CD4-positive, alpha-beta T cell treated with Interferon alpha-2 for 1 hour (primary cell): ENCODE measurements at regions not wholly inside any gene's neighbourhood (a gene's known extent, or its start where the extent isn't known, plus 50 kb on each side); places are given as distances from the start of the nearest gene placed in this dataset.
"Not testable (repeated sequence)": the region's sequence is repeated elsewhere in the genome, so short reads cannot be mapped to it uniquely, and the experiment has no call there.

Source experiments
- DNase-seq, 2 donors: peaks; one replicate each; pipeline ENCODE4 v3.0.0-alpha.2; 2020 to 2022

DNA sequence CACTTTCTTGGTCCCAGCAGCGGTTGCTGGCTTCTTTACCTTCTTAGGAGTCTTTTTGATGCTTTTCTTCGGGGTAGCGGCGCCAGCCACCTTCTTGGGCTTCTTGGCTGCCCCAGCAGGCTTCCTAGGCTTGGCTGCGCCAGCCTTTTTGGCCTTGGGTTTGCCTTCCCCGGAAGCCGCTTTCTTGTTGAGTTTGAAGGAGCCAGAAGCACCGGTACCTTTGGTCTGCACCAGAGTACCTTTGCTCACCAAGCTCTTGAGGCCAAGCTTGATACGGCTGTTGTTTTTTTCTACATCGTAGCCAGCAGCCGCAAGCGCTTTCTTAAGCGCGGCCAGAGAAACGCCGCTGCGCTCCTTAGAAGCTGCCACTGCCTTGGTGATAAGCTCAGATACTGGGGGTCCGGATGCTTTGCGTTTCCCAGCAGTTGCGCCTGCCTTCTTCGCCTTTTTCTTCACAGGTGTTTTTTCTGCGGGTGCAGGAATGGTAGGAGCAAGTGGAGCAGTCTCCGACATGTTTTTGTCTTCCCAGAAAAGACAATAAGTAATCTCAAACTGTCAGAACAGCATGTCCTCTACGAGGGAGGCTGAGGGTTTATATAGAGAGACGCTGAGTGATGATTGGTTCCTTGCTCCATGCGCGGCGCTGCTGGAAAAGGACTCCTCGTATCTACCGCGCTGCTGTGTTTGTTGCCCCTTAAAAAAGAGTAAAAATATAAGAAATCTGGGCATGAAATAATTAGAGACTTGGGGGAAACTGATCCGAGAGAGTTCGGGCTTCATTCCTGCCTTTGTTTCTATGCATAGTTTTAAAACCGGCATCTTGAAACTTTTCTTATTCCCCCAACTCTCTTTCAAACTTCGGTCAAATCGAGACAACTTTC, 130.3 kb upstream of the BTN3A2 start:
- peak; percentile 83 to 92 for DNase-seq

DNA sequence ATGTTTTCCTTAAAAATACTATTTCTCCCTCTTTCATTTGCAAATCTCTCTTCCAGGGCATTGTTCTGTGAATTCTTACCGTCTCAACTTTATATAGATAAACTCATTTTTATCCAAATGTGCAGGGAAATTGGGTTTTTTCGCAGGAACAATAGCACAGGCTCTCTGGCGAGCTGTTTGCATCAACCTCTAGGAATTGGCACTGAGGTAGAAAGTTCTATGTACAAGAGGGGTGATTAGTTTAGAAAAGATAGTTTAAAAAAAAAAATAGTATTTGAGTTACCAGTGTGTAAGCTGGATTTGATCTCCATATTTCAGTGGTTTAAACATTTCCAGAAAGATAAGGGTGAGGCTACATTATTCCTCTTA, 129.7 kb upstream of the BTN3A2 start:
- DNase-seq = no peak

DNA sequence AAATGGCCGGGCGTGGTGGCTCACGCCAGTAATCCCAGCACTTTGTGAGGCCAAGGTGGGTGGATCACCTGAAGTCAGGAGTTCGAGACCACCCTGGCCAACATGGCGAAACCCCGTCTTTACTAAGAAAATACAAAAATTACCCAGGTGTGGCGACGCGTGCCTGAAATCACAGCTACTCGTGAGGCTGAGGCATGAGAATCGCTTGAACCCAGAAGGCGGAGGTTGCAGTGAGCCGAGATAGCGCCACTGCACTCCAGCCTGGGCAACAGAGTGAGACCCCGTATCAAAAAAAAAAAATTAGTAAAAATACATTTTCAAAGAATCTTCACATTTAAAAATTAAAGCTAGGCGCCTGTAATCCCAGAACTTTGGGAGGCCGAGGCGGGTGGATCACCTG, 125.6 kb upstream of the BTN3A2 start:
- not testable (repeated sequence) for DNase-seq

DNA sequence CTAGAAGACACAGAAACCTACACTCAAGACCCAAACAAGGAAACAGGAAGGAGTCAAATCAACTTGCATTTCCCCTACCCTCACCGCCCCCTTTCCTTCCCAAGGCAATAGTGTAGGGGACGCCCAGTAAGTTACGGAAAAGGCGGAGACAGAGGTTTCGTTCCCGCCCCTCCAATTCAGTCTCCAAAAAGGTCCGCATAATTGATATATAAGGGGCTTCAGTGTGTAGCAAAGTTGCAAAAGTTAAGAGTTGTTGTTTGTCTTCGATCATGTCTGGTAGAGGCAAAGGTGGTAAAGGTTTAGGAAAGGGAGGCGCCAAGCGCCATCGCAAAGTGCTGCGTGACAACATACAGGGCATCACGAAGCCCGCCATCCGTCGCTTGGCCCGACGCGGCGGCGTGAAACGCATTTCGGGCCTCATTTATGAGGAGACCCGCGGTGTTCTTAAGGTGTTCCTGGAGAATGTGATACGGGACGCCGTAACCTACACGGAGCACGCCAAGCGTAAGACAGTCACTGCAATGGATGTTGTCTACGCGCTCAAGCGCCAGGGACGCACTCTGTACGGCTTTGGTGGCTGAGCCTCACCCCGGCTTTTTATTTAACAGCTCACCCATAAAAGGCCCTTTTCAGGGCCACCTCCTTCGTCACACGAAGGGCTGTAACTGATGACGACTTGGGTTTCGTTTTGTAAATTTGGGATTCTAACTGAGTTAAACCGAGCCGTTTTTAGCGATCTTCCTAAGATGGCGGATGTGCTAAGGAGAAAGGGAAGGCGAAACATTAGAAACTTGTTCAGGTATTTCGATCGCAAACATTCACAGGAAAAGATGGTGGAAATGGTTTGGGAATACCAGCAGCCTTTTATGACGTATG, 124.6 kb upstream of the BTN3A2 start:
- DNase-seq = peak; percentile 88 to 94

DNA sequence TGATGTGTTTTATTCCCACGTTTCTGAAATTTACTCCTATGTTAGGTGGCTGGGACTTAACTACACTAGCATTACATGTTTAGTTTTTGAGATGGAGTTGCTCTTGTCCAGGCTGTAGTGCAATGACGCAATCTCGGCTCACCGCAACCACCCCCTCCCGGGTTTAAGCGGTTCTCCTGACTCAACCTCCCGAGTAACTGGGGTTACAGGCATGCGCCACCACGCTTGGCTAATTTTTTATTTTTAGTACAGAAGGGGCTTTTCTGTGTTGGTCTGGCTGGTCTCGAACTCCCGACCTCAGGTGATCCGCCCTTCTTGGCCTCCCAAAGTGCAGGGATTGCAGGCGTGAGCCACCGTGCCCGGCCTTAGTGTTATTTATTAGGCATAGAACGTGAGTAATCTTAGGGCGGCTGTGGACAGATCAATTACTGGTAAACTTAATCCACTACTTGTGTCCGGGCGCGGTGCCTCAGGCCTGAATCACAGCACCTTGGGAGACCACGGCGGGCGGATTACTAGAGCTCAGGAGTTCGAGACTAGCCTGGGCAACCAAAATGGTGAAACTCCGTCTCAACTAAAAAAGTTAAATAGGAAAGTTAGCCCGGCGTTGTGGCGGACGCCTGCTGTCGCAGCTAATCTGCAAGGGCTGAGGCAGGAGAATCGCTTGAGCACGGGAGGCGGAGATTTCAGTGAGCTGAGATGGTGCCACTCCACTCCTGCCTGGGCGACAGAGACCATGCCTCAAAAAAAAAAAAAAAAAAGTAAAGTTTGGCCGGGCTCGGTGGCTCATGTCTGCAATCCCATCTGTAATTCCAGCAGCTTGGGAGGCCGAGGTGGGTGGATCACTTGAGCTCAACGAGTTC, 123.7 kb upstream of the BTN3A2 start:
- peak; percentile 68 to 70 for DNase-seq

DNA sequence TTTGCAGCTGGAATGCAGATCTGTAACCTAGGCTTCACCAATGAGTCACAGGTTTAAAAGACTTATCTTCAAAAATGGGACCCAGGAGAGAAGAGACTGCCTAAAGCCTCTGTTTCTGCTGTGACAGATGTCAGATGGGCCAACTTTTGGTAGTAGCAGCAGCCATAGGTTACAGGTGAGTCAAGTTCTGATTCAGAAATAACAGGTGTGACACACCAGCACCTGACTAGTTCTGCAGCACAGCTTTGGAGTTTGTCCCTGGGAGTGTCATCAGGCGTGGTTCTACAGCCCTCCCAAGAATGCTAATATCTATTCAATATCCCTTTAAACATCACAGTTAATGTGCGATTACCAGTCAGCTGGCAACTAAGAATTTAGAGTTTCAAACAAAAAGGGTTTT, 121.9 kb upstream of the BTN3A2 start:
- DNase-seq = no peak

DNA sequence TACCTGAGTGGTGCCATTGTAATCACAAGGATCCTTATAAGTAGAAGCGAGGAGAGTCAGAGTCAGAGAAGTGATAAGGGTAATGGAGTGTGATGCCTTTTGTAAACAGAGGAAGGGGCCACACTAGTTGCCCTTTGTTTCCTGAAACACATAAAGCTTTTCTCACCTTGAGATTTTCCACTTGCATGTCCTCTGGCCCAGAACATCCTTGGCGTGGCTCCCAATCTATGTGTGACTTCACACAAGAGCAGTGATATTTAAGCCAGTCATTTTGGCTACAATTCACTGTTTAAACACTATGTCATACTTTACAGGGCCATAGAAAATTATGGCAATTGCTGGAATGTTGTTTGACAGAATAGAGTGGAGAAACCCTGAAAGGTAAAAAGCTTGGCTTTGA, 121.2 kb upstream of the BTN3A2 start:
- DNase-seq = no peak

DNA sequence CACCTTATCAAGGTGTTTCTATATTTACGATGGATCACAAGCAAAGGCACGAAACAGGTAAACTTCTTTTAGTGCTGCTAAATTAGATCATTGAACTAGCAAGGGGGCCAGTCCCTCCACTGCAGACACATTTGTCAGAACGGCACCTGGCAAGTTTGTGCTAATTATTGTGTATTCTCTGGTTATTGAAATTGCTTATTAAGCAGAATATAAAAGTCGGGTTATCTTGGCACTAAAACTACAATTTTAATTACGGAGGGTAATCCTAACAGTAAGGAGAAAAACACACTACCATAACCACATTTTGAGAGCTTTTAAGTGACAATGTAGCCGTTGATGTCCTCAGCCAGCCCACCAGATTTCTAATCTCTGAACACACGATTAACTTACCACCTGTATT, 118.9 kb upstream of the BTN3A2 start:
- no peak for DNase-seq

DNA sequence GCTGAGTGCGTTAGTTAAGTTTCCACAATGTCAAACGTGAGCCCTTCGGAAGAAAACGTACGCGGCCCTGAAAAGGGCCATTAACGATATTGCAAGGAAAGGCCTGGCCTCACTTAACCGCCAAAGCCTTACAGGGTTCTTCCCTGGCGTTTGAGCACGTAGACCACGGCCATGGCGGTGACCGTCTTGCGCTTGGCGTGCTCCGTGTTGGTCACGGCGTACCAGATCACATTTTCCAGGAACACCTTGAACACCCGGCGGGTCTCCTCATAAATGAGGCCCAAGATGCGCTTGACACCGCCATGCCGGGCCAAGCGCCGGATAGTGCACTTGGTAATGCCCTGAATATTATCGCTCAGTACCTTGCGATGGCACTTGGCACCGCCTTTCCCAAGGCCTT, 118.4 kb upstream of the BTN3A2 start:
- no peak for DNase-seq

DNA sequence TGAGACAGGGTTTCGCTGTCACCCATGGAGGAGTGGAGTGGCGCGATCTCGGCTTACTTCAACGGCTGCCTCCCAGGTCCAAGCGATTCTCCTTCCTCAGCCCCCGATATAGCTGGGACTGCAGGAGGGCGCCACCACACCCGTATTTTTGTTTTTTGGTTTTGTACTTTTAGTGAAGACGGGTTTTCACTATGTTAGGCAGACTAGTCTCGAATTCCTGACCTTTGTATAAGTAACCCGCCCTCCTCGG, 115.4 kb upstream of the BTN3A2 start:
- DNase-seq = peak in 1 of 2 donors; percentile 60

DNA sequence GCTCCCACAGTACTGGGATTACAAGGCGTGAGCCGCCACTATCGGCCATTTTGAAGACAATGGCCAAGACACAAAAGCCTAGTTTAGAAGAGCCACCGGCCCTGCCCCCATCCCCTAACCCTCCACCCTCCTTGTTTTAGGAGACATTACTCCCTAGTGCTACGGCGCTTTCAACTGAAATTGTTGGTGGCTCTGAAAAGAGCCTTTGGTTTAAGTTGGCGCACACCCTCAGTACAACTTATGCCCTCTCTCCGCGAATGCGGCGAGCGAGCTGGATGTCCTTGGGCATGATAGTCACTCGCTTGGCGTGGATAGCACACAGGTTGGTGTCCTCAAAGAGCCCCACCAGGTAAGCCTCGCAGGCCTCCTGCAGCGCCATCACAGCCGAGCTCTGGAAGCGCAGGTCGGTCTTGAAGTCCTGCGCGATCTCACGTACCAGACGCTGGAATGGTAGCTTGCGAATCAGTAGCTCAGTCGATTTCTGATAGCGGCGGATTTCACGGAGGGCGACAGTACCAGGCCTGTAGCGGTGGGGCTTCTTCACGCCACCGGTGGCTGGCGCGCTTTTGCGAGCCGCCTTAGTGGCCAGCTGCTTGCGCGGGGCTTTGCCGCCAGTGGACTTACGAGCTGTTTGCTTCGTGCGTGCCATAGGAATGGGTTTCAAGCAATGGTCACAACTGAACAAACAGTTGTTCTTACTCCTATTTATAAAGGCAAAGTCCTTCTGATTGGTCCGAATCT, 114.9 kb upstream of the BTN3A2 start:
- DNase-seq = peak; percentile 81 to 85

DNA sequence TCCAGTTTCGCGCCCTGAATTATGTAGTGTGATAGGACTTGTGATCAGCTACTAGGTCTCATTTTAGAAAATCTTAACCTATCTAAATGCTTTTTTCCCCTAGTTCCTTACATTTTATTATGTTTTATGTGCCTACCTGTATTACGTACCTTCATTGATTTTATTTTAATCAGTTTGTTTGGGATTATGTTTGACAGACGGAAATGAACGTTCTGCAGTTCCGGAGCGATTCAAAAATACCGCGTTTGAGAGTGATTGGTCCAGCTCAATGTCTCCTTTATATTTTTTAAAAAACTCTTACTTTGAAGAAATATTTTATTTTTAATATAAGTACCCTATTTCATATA, 114.3 kb upstream of the BTN3A2 start:
- DNase-seq = peak; percentile 47 to 71

DNA sequence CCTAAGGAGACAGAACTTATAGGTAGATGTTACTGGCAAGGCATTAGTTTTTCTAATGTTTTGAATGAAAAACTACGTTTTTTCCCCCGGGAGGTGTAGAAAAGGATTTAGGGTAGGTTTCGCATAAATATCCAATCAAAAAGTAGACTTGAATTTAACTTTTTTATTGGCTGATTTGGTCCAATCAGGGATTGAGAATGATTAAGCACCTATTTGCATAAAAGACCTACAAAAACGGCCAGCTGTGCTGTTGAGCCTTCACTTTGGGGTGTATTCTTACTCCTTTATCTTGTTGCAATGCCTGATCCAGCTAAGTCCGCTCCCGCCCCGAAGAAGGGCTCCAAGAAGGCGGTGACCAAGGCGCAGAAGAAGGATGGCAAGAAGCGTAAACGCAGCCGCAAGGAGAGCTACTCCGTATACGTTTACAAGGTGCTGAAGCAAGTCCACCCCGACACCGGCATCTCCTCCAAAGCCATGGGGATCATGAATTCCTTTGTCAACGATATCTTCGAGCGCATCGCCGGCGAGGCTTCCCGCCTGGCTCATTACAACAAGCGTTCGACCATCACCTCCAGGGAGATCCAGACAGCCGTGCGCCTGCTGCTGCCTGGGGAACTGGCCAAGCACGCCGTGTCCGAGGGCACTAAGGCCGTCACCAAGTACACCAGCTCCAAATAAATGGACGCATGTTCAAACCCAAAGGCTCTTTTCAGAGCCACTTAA, 113.5 kb upstream of the BTN3A2 start:
- DNase-seq = peak; percentile 74 to 88

DNA sequence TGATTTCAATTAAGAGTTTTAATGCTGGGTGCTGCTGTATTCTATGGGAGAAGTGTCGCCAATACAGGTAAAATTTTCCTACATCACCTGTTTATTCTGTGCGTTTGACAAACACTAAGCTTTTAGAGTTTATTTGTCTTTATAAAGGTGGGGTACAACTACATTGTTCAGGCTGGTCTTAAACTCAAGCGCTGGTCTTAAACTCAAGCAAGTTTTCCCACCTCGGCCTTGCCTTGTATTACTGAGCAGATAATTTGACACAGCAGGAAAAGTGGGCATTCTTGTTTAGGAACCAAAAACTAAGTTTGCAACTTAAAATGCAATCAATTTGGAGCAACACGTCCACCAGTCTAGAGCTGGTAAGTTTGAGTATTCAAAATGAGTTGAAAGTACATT, 112.9 kb upstream of the BTN3A2 start:
- DNase-seq = no peak

DNA sequence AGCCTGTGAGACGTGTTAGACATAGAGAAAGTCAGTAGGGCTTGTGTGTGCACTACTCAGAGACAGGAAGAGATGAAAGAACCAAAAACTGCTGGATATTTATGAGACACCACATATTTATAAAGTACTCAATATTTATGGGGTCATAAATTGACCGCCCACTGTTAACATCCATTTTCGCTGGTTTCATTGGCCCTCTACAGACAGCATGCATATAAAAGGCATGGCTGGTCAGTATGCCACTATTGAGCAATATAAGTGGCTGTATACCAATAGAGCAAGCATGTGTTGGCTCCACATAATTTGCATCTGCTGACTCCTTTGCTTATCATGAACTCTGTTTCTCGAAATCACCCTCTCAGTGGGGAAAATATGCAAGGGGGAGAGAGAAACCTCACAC, 110.3 kb upstream of the BTN3A2 start:
- no peak for DNase-seq

DNA sequence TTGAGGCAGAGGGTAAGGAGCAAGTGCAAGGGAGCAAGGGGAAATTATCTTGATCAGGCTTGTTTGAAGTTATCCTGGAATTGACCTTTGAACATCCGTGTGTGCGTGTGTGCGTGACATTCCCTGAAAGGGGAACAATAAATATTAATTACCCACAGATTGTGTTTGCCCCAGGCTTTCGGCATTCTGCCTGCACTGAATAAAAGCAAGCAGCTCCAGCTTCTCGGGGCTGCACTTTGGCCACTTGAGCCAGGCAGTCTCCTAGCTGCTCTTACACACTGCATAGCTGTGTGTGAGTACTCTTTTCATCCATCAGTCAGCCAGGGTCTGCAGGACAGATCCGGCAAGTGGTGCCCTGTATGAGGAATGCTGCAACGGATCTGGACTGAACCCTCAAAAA, 107.7 kb upstream of the BTN3A2 start:
- DNase-seq = no peak

DNA sequence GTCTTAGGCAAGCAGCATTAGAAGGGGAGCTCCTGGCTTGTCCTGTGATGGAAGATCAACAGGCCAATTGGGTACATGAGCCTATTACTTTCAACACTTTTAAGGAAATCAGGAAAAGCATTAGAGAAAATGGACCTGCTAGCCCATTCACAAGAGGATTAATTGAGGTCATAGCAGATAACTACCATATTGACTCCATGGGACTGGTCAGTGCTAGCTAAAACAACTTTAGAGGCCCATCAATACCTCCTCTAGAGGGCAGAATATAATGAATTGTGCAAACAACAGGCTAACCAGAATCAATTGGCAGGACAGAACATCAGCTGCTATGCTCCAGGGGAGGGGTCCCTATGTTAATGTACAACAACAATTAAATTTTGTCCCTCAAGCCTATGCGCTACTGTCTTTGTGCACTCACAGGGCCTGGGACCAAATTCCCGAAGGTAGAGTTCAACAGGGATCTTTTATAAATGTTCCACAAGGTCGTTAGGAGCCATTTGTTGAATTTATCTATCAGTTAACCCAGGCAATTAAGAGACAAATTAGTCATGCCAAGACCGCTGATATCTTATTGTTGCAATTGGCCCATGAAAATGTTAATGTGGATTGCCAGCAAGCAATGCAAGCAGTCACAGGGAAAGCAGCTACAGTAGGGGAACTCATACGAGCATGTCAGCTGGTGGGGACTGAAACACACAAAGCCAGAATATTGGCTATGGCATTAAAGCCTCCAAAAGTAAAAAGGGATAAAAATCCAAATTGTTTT, 106.6 kb upstream of the BTN3A2 start:
- peak in 1 of 2 donors; percentile 20 for DNase-seq

DNA sequence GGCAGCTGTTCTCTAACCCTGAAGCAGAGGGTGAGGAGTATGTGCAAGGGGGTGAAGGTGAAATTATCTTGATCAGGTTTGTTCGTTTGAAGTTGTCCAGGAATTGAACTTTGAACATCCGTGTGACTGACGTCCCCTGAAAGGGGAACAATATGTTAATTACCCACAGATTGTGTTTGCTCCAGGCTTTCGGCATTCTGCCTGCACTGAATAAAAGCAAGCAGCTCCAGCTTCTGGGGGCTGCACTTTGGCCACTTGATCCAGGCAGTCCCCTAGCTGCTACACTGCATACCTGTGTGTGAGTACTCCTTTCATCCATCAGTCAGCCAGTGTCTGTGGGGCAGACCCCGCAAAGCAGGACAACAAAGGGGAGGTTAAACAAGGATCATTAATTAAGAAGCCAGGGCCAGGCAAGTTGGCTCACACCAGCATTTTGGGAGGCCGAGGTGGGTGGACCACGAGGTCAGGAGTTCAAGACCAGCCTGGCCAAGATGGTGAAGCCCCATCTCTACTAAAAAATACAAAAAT, 104.8 kb upstream of the BTN3A2 start:
- DNase-seq = no peak

DNA sequence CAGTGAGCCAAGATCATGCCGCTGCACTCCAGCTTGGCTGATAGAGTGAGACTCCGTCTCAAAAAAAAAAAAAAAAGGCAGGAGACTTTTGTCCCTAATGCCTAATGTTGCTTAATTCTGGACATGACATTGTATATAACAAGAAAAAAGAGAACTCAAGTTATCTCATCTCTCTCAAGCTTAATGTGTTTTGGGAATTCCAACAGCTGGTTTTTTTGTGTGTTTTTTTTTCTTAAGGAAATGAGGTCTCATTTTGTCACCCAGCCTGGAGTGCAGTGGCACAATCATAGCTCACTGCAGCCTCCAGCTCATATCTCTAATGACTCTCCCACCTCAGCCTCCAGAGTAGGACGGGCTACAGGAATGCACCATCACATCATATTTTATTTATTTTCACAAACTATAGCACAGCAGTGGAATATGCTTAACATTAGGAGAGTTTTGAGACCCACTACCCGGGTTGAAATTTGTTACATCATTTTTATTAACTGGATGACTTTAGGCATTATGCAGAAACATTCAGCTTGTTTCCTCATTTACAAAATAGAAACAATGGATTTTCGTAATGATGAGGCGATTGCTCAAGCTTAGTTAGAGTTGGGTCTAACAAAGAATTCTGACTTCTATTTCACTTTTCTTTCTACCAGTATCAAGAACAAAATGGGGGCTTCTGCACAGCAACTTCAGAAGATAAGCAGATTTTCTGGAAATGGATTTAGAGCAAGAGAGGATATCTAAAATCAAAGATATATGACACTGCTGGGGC, 104.1 kb upstream of the BTN3A2 start:
- DNase-seq = no peak

DNA sequence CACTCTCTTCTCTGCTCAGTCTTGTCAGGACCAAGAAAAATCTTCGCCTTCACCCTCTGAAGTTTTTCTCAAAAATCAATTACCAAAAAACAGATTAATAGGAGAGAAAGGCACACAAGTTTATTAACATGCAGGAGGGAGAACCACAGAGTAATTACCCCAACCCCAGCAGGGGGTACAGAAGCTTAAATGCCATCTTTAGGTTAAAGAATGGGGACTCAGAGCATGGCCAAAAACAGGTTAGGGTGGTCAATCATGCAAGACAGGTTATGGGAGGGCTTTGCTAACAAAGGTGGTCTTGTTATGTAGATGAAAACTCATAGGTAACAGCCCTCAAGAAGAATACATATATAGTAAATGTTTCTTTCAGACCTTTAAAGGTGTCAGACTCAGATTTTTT, 100.5 kb upstream of the BTN3A2 start:
- DNase-seq = no peak
